A549 (cell line): ENCODE measurements at regions not wholly inside any gene's neighbourhood (a gene's known extent, or its start where the extent isn't known, plus 50 kb on each side); places are given as distances from the start of the nearest gene placed in this dataset.

ENCODE experiments used
- ATAC-seq, 2 experiments: fragments of 200-7000 bp in 1 of 2; fragments of >200 bp in 1 of 2; cut with Nextera tagmentation in 1 of 2; cut with Tn5 transposase in 1 of 2; 3 replicates each; pipeline versions ENCODE4 v1.8.0 to v1.9.1; 2018 to 2020; ENCODE audit warnings: mild to moderate bottlenecking in 1 of 2, moderate library complexity in 1 of 2
- CTCF ChIA-PET: fragments of 300-600 bp; sonication (Branson Sonifier 250); formaldehyde crosslinking; extraction: SDS; loops from one replicate; lab custom pipeline; 2021; ENCODE audit warnings: antibody characterized with exemption, inconsistent platforms; lab: Yijun Ruan, JAX
- POLR2A ChIA-PET: fragments of 350-600 bp; formaldehyde crosslinking; extraction: SDS; loops from one replicate; lab custom pipeline; 2021; ENCODE audit warnings: antibody characterized with exemption, inconsistent platforms; lab: Yijun Ruan, JAX
- DNase-seq, 2 experiments: peaks; one replicate each; pipeline versions ENCODE4 v3.0.0 to v3.0.0-alpha.2; 2011 to 2016; ENCODE audit warnings: low read depth in 1 of 2, low spot score in 1 of 2
- FAIRE-seq: peaks from 2 replicates; lab custom pipeline; 2011; peaks lifted over from hg19 to GRCh38; lab: Jason Lieb, UNC
- H3K27ac ChIP-seq, 2 experiments: fragments of >200 bp; sonication (Bioruptor Twin); formaldehyde crosslinking; 3 replicates each; pipeline ENCODE4 v1.5.1; 2016 to 2017
- H3K4me1 ChIP-seq: fragments of >200 bp; sonication (Bioruptor Twin); formaldehyde crosslinking; 3 replicates; pipeline ENCODE4 v1.6.1; 2016
- H3K4me2 ChIP-seq: fragments of >200 bp; sonication (Bioruptor Twin); formaldehyde crosslinking; 3 replicates; pipeline ENCODE4 v1.6.1; 2016
- H3K4me3 ChIP-seq: fragments of >200 bp; sonication (Bioruptor Twin); formaldehyde crosslinking; 3 replicates; pipeline ENCODE4 v1.5.1; 2016
- H3K9me3 ChIP-seq: fragments of >200 bp; sonication (Bioruptor Twin); formaldehyde crosslinking; 3 replicates; pipeline ENCODE4 v1.6.1; 2016
- BCL3 ChIP-seq: fragments of >200 bp; sonication (Bioruptor Twin); formaldehyde crosslinking; IDR thresholded peaks from 3 replicates; pipeline ENCODE4 v1.6.1; 2016
- BHLHE40 ChIP-seq: IDR thresholded peaks from 2 replicates; pipeline ENCODE4 v1.6.1; 2012; ENCODE audit warnings: low read depth, low read length, inconsistent platforms
- CBX8 ChIP-seq: fragments of 200-600 bp; sonication (generic); IDR thresholded peaks from 2 replicates; pipeline ENCODE4 v1.6.1; 2016
- CHD2 ChIP-seq: fragments of 150-350 bp; IDR thresholded peaks from 2 replicates; pipeline ENCODE4 v1.6.1; 2014; ENCODE audit warnings: low read length; ENCODE audit not compliant: partially characterized antibody
- CHD4 ChIP-seq: fragments of 200-600 bp; sonication (generic); IDR thresholded peaks from 2 replicates; pipeline ENCODE4 v1.6.1; 2016; ENCODE audit warnings: antibody characterized with exemption, mild to moderate bottlenecking, borderline replicate concordance
- E2F6 ChIP-seq: IDR thresholded peaks from 2 replicates; pipeline ENCODE4 v1.6.1; 2012; ENCODE audit warnings: low read depth, borderline replicate concordance
- EHMT2 ChIP-seq: fragments of 200-600 bp; sonication (generic); IDR thresholded peaks from 2 replicates; pipeline ENCODE4 v1.6.1; 2016; ENCODE audit warnings: antibody characterized with exemption, low read depth, mild to moderate bottlenecking, moderate library complexity
- ELK1 ChIP-seq: fragments of 150-350 bp; IDR thresholded peaks from 2 replicates; pipeline ENCODE4 v1.6.1; 2014; ENCODE audit warnings: low read depth, mild to moderate bottlenecking, low read length
- FOSB ChIP-seq: fragments of 250-450 bp; sonication (Bioruptor Pico); IDR thresholded peaks from 2 replicates; pipeline ENCODE4 v1.5.0; 2020; ENCODE audit warnings: mild to moderate bottlenecking, moderate library complexity
- FOXS1 ChIP-seq: fragments of 250-450 bp; sonication (Bioruptor Pico); IDR thresholded peaks from 2 replicates; pipeline ENCODE4 v1.5.0; 2020; ENCODE audit warnings: mild to moderate bottlenecking, moderate library complexity
- HDAC2 ChIP-seq: fragments of 200-600 bp; sonication (generic); IDR thresholded peaks from 2 replicates; pipeline ENCODE4 v1.6.1; 2016
- HOXB13 ChIP-seq: fragments of 250-450 bp; sonication (Bioruptor Pico); IDR thresholded peaks from 2 replicates; pipeline ENCODE4 v1.5.0; 2020; ENCODE audit warnings: low read depth, mild to moderate bottlenecking, moderate library complexity
- JUN ChIP-seq, 2 experiments: fragments of >200 bp; sonication (Bioruptor Twin); formaldehyde crosslinking; IDR thresholded peaks; 2 replicates in 1 of 2; 3 replicates in 1 of 2; pipeline ENCODE4 v1.6.1; 2016 to 2017
- KDM1A ChIP-seq: fragments of 200-600 bp; sonication (generic); IDR thresholded peaks from 2 replicates; pipeline ENCODE4 v1.6.1; 2016; ENCODE audit warnings: low read depth, mild to moderate bottlenecking
- NR3C1 ChIP-seq: fragments of >200 bp; sonication (Bioruptor Twin); formaldehyde crosslinking; IDR thresholded peaks from 3 replicates; pipeline ENCODE4 v1.6.1; 2017
- RCOR1 ChIP-seq: fragments of 150-350 bp; IDR thresholded peaks from 2 replicates; pipeline ENCODE4 v1.6.1; 2014; ENCODE audit warnings: antibody characterized with exemption, low read length, low read depth
- RFX5 ChIP-seq: fragments of 450-650 bp; IDR thresholded peaks from 2 replicates; pipeline ENCODE4 v1.7.1; 2014; ENCODE audit warnings: antibody characterized with exemption, mild to moderate bottlenecking, moderate library complexity
- RNF2 ChIP-seq: fragments of 200-600 bp; sonication (generic); IDR thresholded peaks from 2 replicates; pipeline ENCODE4 v1.6.1; 2016; ENCODE audit warnings: low read depth, mild to moderate bottlenecking, antibody characterized with exemption, moderate library complexity, borderline replicate concordance
- SMC3 ChIP-seq: fragments of >200 bp; sonication (Bioruptor Twin); formaldehyde crosslinking; IDR thresholded peaks from 3 replicates; pipeline ENCODE4 v1.6.1; 2018; ENCODE audit warnings: inconsistent platforms
- SREBF2 ChIP-seq: fragments of 450-650 bp; IDR thresholded peaks from 2 replicates; pipeline ENCODE4 v1.6.1; 2014; ENCODE audit warnings: mild to moderate bottlenecking, moderate library complexity
- TFCP2L1 ChIP-seq: fragments of 250-450 bp; sonication (Bioruptor Pico); IDR thresholded peaks from 2 replicates; pipeline ENCODE4 v1.5.0; 2021; ENCODE audit warnings: mild to moderate bottlenecking
- ZC3H11A ChIP-seq: fragments of 450-650 bp; IDR thresholded peaks from 2 replicates; pipeline ENCODE4 v1.6.1; 2014; ENCODE audit warnings: antibody characterized with exemption, mild to moderate bottlenecking
- ZFP36 ChIP-seq: fragments of 450-650 bp; IDR thresholded peaks from 2 replicates; pipeline ENCODE4 v1.6.1; 2014; ENCODE audit warnings: borderline replicate concordance; ENCODE audit not compliant: partially characterized antibody
- ZNF302 ChIP-seq: fragments of 250-450 bp; sonication (Bioruptor Pico); IDR thresholded peaks from 2 replicates; pipeline ENCODE4 v1.9.0; 2021; ENCODE audit warnings: inconsistent platforms, mild to moderate bottlenecking, moderate library complexity
- WGBS: methylation state at CpG from one replicate; pipeline ENCODE4 v1.1.6; 2017; ENCODE audit errors: missing lambda C conversion rate; 5-methylcytosine and 5-hydroxymethylcytosine counted together
- TF ChIP-seq, protein P1 (sequence below): fragments of 250-450 bp; sonication (Bioruptor Pico); IDR thresholded peaks from 2 replicates; pipeline ENCODE4 v1.5.0; 2021; ENCODE audit warnings: mild to moderate bottlenecking, moderate library complexity, borderline replicate concordance
- TF ChIP-seq, protein P2 (sequence below): fragments of 200-600 bp; sonication (generic); IDR thresholded peaks from 2 replicates; pipeline ENCODE4 v1.6.1; 2016; ENCODE audit warnings: antibody characterized with exemption, mild to moderate bottlenecking, moderate library complexity
- TF ChIP-seq, protein P3 (sequence below): IDR thresholded peaks from 2 replicates; pipeline ENCODE4 v1.6.1; 2012

GRCh38 chr13:74024314-74024713 is 109.9 kb downstream of the KLF12 start:
- POLR2A ChIA-PET, result no interaction called here
- DNase-seq, result no peak
- no peak overlapping the region for H3K4me2 ChIP-seq
- H3K4me1 ChIP-seq, result no peaks in the 10 kb centered on the region
- TF ChIP-seq TFCP2L1 (no peak), ZC3H11A (no peak), BHLHE40 (no peak), E2F6 (no peak), HDAC2 (no peak), RNF2 (no peak), RFX5 (no peak), HOXB13 (CRISPR knock-in tag) (no peak), FOSB (CRISPR knock-in tag) (no peak), SMC3 (no peak), FOXS1 (CRISPR knock-in tag) (no peak)
- TF ChIP-seq, protein P1, sequence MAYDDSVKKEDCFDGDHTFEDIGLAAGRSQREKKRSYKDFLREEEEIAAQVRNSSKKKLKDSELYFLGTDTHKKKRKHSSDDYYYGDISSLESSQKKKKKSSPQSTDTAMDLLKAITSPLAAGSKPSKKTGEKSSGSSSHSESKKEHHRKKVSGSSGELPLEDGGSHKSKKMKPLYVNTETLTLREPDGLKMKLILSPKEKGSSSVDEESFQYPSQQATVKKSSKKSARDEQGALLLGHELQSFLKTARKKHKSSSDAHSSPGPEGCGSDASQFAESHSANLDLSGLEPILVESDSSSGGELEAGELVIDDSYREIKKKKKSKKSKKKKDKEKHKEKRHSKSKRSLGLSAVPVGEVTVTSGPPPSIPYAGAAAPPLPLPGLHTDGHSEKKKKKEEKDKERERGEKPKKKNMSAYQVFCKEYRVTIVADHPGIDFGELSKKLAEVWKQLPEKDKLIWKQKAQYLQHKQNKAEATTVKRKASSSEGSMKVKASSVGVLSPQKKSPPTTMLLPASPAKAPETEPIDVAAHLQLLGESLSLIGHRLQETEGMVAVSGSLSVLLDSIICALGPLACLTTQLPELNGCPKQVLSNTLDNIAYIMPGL (CRISPR knock-in tag), result no peak
- TF ChIP-seq, protein P2, sequence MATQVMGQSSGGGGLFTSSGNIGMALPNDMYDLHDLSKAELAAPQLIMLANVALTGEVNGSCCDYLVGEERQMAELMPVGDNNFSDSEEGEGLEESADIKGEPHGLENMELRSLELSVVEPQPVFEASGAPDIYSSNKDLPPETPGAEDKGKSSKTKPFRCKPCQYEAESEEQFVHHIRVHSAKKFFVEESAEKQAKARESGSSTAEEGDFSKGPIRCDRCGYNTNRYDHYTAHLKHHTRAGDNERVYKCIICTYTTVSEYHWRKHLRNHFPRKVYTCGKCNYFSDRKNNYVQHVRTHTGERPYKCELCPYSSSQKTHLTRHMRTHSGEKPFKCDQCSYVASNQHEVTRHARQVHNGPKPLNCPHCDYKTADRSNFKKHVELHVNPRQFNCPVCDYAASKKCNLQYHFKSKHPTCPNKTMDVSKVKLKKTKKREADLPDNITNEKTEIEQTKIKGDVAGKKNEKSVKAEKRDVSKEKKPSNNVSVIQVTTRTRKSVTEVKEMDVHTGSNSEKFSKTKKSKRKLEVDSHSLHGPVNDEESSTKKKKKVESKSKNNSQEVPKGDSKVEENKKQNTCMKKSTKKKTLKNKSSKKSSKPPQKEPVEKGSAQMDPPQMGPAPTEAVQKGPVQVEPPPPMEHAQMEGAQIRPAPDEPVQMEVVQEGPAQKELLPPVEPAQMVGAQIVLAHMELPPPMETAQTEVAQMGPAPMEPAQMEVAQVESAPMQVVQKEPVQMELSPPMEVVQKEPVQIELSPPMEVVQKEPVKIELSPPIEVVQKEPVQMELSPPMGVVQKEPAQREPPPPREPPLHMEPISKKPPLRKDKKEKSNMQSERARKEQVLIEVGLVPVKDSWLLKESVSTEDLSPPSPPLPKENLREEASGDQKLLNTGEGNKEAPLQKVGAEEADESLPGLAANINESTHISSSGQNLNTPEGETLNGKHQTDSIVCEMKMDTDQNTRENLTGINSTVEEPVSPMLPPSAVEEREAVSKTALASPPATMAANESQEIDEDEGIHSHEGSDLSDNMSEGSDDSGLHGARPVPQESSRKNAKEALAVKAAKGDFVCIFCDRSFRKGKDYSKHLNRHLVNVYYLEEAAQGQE, result no peak
- TF ChIP-seq, protein P3, sequence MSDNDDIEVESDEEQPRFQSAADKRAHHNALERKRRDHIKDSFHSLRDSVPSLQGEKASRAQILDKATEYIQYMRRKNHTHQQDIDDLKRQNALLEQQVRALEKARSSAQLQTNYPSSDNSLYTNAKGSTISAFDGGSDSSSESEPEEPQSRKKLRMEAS, result no peak
- TF ChIP-seq, all 56 proteins: peak for 0
- CTCF ChIA-PET, result interaction anchor here (0.7 kb wide), 1 partner anchor 263 kb away, joined by 3 read pairs; no protein-coding TSS in a partner anchor
- no peak for FAIRE-seq
- Histone ChIP-seq H3K4me3 (no peak overlapping the region), H3K27ac (no peak overlapping the region), H3K9me3 (no peaks in the 10 kb centered on the region)
- WGBS, result 60% methylated on average over 4 of the region's 4 CpGs
- no peak for ATAC-seq

DNA sequence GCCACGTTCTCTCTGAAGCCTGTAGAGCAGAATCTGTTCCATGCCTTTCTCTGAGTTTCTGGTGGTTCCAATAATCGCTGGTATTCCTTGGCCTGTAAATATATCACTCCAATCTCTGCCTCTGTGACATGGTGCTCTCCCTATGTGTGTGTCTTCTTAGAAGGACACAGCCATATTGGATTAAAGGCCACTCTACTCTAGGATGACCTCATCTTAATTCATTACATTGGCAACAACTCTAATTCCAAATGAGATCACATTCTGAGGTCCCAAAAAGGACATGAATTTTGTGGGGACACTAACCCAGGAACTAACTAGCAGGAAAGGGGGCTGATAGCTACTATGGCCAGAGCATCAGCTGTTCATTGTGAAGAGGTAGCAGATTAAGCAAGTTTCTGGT is 110.7 kb downstream of the KLF12 start:
- POLR2A ChIA-PET, result no interaction called here
- 62% methylated on average over 2 of the region's 2 CpGs for WGBS
- TF ChIP-seq CHD2, result no peak
- no peak for TF ChIP-seq SREBF2
- no peak for TF ChIP-seq ELK1
- TF ChIP-seq ZNF302, result no peak
- TF ChIP-seq CHD4, result no peak
- no peak for TF ChIP-seq FOSB (CRISPR knock-in tag)
- no peak for TF ChIP-seq BCL3
- no peak for TF ChIP-seq SMC3
- no peak for TF ChIP-seq ZFP36
- TF ChIP-seq JUN (IDR thresholded peaks at IDR 0.05), result no peak
- no peak for TF ChIP-seq RCOR1
- TF ChIP-seq KDM1A, result no peak
- no peak for TF ChIP-seq NR3C1
- no peak for TF ChIP-seq CBX8
- TF ChIP-seq EHMT2, result no peak
- TF ChIP-seq, protein P2, result no peak

More for the DNA sequence above, 110.7 kb downstream of the KLF12 start:
- no peak overlapping the region for H3K27ac ChIP-seq
- no peaks in the 10 kb centered on the region for H3K4me1 ChIP-seq
- H3K9me3 ChIP-seq, result no peaks in the 10 kb centered on the region
- DNase-seq, result no peak
- H3K4me2 ChIP-seq, result no peak overlapping the region
- FAIRE-seq, result no peak
- no peak overlapping the region for H3K4me3 ChIP-seq
- ATAC-seq, result no peak
- CTCF ChIA-PET, result interaction anchor here (0.8 kb wide), 1 partner anchor 263 kb away, joined by 3 read pairs; no protein-coding TSS in a partner anchor
